GM23338 (cell line): ENCODE measurements at regions not wholly inside any gene's neighbourhood (a gene's known extent, or its start where the extent isn't known, plus 50 kb on each side); places are given as distances from the start of the nearest gene placed in this dataset.

Experiments
- CREB1 ChIP-seq: fragments of 250-450 bp; sonication (Bioruptor Pico); IDR thresholded peaks from 2 replicates; pipeline ENCODE4 v1.5.0; 2020; ENCODE audit warnings: low read depth, mild to moderate bottlenecking, moderate library complexity
- CTCF ChIP-seq, 2 experiments: fragments of 200-600 bp in 1 of 2; sonication (generic) in 1 of 2; conservative IDR thresholded peaks; 2 replicates each; pipeline versions ENCODE4 v1.5.1 to v1.6.1; 2016 to 2017; ENCODE audit warnings: antibody characterized with exemption in 2 of 2, low read depth in 2 of 2, mild to moderate bottlenecking in 2 of 2, moderate library complexity in 1 of 2
- EZH2 ChIP-seq: fragments of 200-600 bp; sonication (generic); IDR thresholded peaks from one replicate; pipeline ENCODE4 v1.8.0; 2017; ENCODE audit warnings: antibody characterized with exemption, mild to moderate bottlenecking, low read depth; ENCODE audit not compliant: unreplicated experiment
- EZH2phosphoT487 ChIP-seq: fragments of 200-600 bp; sonication (generic); IDR thresholded peaks from one replicate; pipeline ENCODE4 v1.8.1; 2018; ENCODE audit warnings: antibody characterized with exemption; ENCODE audit not compliant: unreplicated experiment
- NANOG ChIP-seq: IDR thresholded peaks from 2 replicates; pipeline ENCODE4 v1.6.1; 2016; ENCODE audit warnings: antibody characterized with exemption, borderline replicate concordance
- POLR2AphosphoS5 ChIP-seq: IDR thresholded peaks from 2 replicates; pipeline ENCODE4 v1.6.1; 2016; ENCODE audit warnings: antibody characterized with exemption, low read depth
- REST ChIP-seq: IDR thresholded peaks from one replicate; pipeline ENCODE4 v1.6.1; 2018; ENCODE audit warnings: antibody characterized with exemption; ENCODE audit not compliant: unreplicated experiment
- STAT1 ChIP-seq: IDR thresholded peaks from one replicate; pipeline ENCODE4 v1.6.1; 2016; ENCODE audit warnings: antibody characterized with exemption; ENCODE audit not compliant: unreplicated experiment
- ZNF114 ChIP-seq: fragments of 250-450 bp; sonication (Bioruptor Pico); IDR thresholded peaks from 2 replicates; pipeline ENCODE4 v1.5.0; 2020; ENCODE audit warnings: mild to moderate bottlenecking, moderate library complexity
- ZNF462 ChIP-seq: fragments of 250-450 bp; sonication (Bioruptor Pico); IDR thresholded peaks from 2 replicates; pipeline ENCODE4 v1.5.0; 2020; ENCODE audit warnings: mild to moderate bottlenecking, moderate library complexity

- TF ChIP-seq REST = no peak
- peak; percentile 81 to 85 for TF ChIP-seq CTCF (conservative IDR thresholded peaks at IDR 0.05; ENCODE audit: low read depth in 2 of 2)
- TF ChIP-seq EZH2 = no peak
- no peak for TF ChIP-seq CREB1
- TF ChIP-seq POLR2AphosphoS5 = no peak
- no peak for TF ChIP-seq ZNF114 (CRISPR knock-in tag)
- TF ChIP-seq EZH2phosphoT487 = no peak
- no peak for TF ChIP-seq NANOG
- no peak for TF ChIP-seq STAT1
- no peak for TF ChIP-seq ZNF462
Observed at GRCh38 chr3:76646921-76647562, 392.9 kb upstream of the ROBO2 start.
